AG04450 (cell line): ENCODE measurements at regions not wholly inside any gene's neighbourhood (a gene's known extent, or its start where the extent isn't known, plus 50 kb on each side); places are given as distances from the start of the nearest gene placed in this dataset.
"Not testable (repeated sequence)": the region's sequence is repeated elsewhere in the genome, so short reads cannot be mapped to it uniquely, and the experiment has no call there.

Experiments
- CTCF ChIA-PET: fragments of 300-600, 350-600 bp; formaldehyde crosslinking; extraction: SDS; loops from one replicate; lab custom pipeline; 2022; ENCODE audit warnings: antibody characterized with exemption, inconsistent platforms; lab: Charles Lee
- POLR2A ChIA-PET: fragments of 350-600 bp; formaldehyde crosslinking; extraction: SDS; loops from one replicate; lab custom pipeline; 2021; ENCODE audit warnings: antibody characterized with exemption, inconsistent platforms; lab: Yijun Ruan, JAX
- DNase-seq: peaks from one replicate; pipeline ENCODE4 v3.0.0-alpha.2; 2011; ENCODE audit warnings: low read depth, low spot score
- H3K27ac ChIP-seq: one replicate; pipeline ENCODE4 v1.5.1; 2012; ENCODE audit warnings: low read depth, low read length, control low read depth
- H3K27me3 ChIP-seq: one replicate; pipeline ENCODE4 v1.6.0; 2012; ENCODE audit warnings: low read length; ENCODE audit not compliant: control insufficient read depth, insufficient read depth
- H3K4me3 ChIP-seq: 2 replicates; pipeline ENCODE4 v1.5.1; 2011; ENCODE audit warnings: mild to moderate bottlenecking, low read depth, low read length, control low read depth
- H3K9me3 ChIP-seq: 2 replicates; pipeline ENCODE4 v1.5.1; 2012; ENCODE audit warnings: low read length; ENCODE audit not compliant: control insufficient read depth, insufficient read depth
- CTCF ChIP-seq: IDR thresholded peaks from 2 replicates; pipeline ENCODE4 v1.5.1; 2011; ENCODE audit warnings: low read depth, low read length, control low read depth, inconsistent platforms

GRCh38 chr14:106809615-106810014 lies 1283.2 kb downstream of the TMEM121 start:
- POLR2A ChIA-PET = no interaction called here

GRCh38 chr14:106810168-106810567 lies 1283.8 kb downstream of the TMEM121 start:
- H3K27me3 ChIP-seq, POLR2A ChIA-PET, DNase-seq, CTCF ChIA-PET, H3K27ac ChIP-seq, H3K4me3 ChIP-seq: not testable (repeated sequence)
- peaks cover 30% of the 10 kb centered on the region for H3K9me3 ChIP-seq

More at GRCh38 chr14:106809615-106810014, 1283.2 kb downstream of the TMEM121 start:
- TF ChIP-seq CTCF = no peak
- H3K27me3 ChIP-seq = no peaks in the 10 kb centered on the region
- no peak for DNase-seq
- H3K27ac ChIP-seq = no peak overlapping the region
- CTCF ChIA-PET = no interaction called here
- no peak overlapping the region for H3K4me3 ChIP-seq
- peaks cover 30% of the 10 kb centered on the region for H3K9me3 ChIP-seq

- ChIA-PET CTCF (no interaction called here), POLR2A (no interaction called here)
- DNase-seq = no peak
- Histone ChIP-seq H3K9me3 (peaks cover 30% of the 10 kb centered on the region), H3K4me3 (no peak overlapping the region), H3K27me3 (no peaks in the 10 kb centered on the region), H3K27ac (no peak overlapping the region)
- TF ChIP-seq CTCF = no peak
Observed at GRCh38 chr14:106811162-106811561, 1284.8 kb downstream of the TMEM121 start.

- TF ChIP-seq CTCF = no peak
- ChIA-PET CTCF (no interaction called here), POLR2A (no interaction called here)
- no peak for DNase-seq
- Histone ChIP-seq H3K27me3 (no peaks in the 10 kb centered on the region), H3K4me3 (no peak overlapping the region), H3K27ac (no peak overlapping the region), H3K9me3 (peaks cover 26% of the 10 kb centered on the region)
Observed at GRCh38 chr14:106812788-106813476, 1286.5 kb downstream of the TMEM121 start.

GRCh38 chr14:106813477-106813823 lies 1287.1 kb downstream of the TMEM121 start:
- H3K27me3 ChIP-seq = no peaks in the 10 kb centered on the region
- TF ChIP-seq CTCF = no peak
- H3K4me3 ChIP-seq = no peak overlapping the region
- no peak for DNase-seq
- peaks cover 26% of the 10 kb centered on the region for H3K9me3 ChIP-seq
- ChIA-PET CTCF (no interaction called here), POLR2A (no interaction called here)
- H3K27ac ChIP-seq = no peak overlapping the region
